ENCODE measurements at regions not wholly inside any gene's neighbourhood (a gene's known extent, or its start where the extent isn't known, plus 50 kb on each side); places are given as distances from the start of the nearest gene placed in this dataset.

DNA sequence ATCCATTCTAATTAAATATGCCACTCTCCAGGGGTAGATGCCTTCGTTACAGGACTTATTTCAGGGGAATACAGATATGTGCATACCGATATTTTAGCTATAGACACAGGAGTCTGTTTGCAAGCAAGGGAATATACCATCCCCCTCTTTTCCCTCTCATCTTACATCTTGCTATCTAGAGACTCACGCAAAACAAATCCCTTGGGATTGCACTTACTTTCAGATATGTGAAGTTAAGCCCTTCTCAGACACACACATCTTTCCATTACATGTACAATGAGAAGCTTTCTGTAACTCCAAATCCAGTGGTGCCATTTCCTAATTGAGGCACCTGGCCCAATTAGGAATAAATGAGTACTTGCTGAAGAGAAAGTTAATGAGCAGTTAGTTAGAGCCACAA, 250.4 kb upstream of the FZD8 start:
- Histone ChIP-seq H4K20me1 (ENCODE audit: control insufficient read depth, insufficient read depth, low read length, poor library complexity, severe bottlenecking) (no peaks in the 10 kb centered on the region), H3K27ac (ENCODE audit: low read length in 2 of 2) (no peak overlapping the region), H3K4me1 (ENCODE audit: control insufficient read depth in 2 of 2, insufficient read depth in 2 of 2, low read length in 2 of 2) (no peaks in the 10 kb centered on the region), H3K36me3 (replicated peaks in 1 of 2; ENCODE audit: control extremely low read depth in 1 of 2, control insufficient read depth in 1 of 2, extremely low read depth in 1 of 2, insufficient read depth in 2 of 2, low read length in 1 of 2) (no peaks in the 10 kb centered on the region), H3K9me3 (ENCODE audit: control extremely low read depth in 1 of 3, control insufficient read depth in 2 of 3, insufficient read depth in 1 of 3, low read length in 2 of 3) (no peaks in the 10 kb centered on the region), H2AFZ (ENCODE audit: insufficient read depth, low read depth, low read length, poor library complexity, severe bottlenecking) (no peak overlapping the region), H3K9ac (ENCODE audit: low read length) (no peak overlapping the region), H3K4me2 (replicated peaks; ENCODE audit: low read depth, low read length, poor library complexity, severe bottlenecking) (no peak overlapping the region), H3K4me3 (ENCODE audit: control extremely low read depth in 1 of 5, extremely low read depth in 1 of 5, insufficient read depth in 1 of 5, low read depth in 2 of 5, low read length in 4 of 5) (no peak overlapping the region), H3K27me3 (replicated peaks in 1 of 4; ENCODE audit: control extremely low read depth in 1 of 4, control insufficient read depth in 3 of 4, insufficient read depth in 4 of 4, low read length in 3 of 4) (no peaks in the 10 kb centered on the region), H3K79me2 (ENCODE audit: control insufficient read depth, insufficient read depth, low read length) (no peaks in the 10 kb centered on the region)
- intact Hi-C loops (cut with micrococcal nuclease), result no loop called here
- H3K4me3 Mint-ChIP-seq, result no peak overlapping the region
- no peaks in the 10 kb centered on the region for H3K4me1 Mint-ChIP-seq
- peaks cover 5% of the 10 kb centered on the region for H3K27me3 Mint-ChIP-seq
- CTCF ChIA-PET, result no interaction called here
- H3K27ac Mint-ChIP-seq, result no peak overlapping the region
- TF ChIP-seq, protein P1, sequence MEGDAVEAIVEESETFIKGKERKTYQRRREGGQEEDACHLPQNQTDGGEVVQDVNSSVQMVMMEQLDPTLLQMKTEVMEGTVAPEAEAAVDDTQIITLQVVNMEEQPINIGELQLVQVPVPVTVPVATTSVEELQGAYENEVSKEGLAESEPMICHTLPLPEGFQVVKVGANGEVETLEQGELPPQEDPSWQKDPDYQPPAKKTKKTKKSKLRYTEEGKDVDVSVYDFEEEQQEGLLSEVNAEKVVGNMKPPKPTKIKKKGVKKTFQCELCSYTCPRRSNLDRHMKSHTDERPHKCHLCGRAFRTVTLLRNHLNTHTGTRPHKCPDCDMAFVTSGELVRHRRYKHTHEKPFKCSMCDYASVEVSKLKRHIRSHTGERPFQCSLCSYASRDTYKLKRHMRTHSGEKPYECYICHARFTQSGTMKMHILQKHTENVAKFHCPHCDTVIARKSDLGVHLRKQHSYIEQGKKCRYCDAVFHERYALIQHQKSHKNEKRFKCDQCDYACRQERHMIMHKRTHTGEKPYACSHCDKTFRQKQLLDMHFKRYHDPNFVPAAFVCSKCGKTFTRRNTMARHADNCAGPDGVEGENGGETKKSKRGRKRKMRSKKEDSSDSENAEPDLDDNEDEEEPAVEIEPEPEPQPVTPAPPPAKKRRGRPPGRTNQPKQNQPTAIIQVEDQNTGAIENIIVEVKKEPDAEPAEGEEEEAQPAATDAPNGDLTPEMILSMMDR (IDR thresholded peaks at IDR 0.05), result no peak
- TF ChIP-seq EZH2 (IDR thresholded peaks at IDR 0.05; ENCODE audit: borderline replicate concordance, insufficient read depth, low read depth, low read length, poor library complexity, severe bottlenecking), result no peak
- H3K9me3 Mint-ChIP-seq (ENCODE audit: insufficient read depth), result peaks cover 6% of the 10 kb centered on the region
- 73% methylated on average over 2 of the region's 3 CpGs for WGBS (ENCODE audit: insufficient coverage)
- POLR2A ChIA-PET, result no interaction called here
- no peak for ATAC-seq (ENCODE audit: low read depth)
- no peak for DNase-seq

DNA sequence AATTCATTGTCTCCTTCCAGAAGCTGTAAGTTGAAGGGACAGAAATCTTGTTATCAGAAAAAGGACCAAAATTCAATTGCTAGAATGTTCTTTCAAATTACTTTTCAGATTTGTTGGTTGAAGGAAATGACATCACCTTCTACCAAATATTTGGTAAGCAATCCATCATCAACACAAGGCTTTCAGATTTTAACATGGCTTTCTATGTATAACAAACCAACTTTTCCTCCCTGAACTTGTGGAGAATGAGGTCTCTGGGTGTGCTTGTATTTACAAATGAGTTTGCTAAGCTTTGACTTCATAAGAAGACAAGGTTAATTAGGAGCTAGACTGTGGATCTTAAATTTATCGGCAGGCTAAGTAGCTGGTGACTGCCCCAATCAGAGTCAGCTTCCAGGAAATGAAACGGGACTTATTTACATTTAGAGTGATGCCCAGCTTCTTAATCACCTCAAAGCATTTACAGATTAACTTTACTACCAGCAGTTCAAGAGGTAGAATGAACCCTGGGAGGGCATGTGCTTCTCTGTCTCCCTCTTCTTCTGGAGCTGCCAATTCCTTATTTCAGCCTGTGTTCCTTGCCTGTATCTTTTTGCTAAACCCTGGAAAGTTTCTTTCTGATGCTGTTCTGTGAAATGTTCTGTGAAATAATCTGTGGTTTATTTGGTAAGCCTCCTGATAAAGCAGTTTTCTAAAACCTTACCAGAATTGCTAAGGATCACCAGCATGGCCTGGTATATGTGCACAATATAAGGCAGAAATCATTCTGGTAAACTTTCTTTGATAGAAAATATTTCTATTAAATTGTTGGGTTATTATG, 248.8 kb upstream of the FZD8 start:
- H2AFZ ChIP-seq (ENCODE audit: insufficient read depth, low read depth, low read length, poor library complexity, severe bottlenecking), result no peak overlapping the region
- no peak overlapping the region for H3K4me2 ChIP-seq (replicated peaks; ENCODE audit: low read depth, low read length, poor library complexity, severe bottlenecking)
- ATAC-seq (ENCODE audit: low read depth) (no peak), DNase-seq (no peak)
- TF ChIP-seq, protein P1 (IDR thresholded peaks at IDR 0.05), result no peak
- TF ChIP-seq EZH2 (IDR thresholded peaks at IDR 0.05; ENCODE audit: borderline replicate concordance, insufficient read depth, low read depth, low read length, poor library complexity, severe bottlenecking), result no peak
- ChIA-PET CTCF (no interaction called here), POLR2A (no interaction called here)
- H4K20me1 ChIP-seq (ENCODE audit: control insufficient read depth, insufficient read depth, low read length, poor library complexity, severe bottlenecking), result no peaks in the 10 kb centered on the region
- H3K79me2 ChIP-seq (ENCODE audit: control insufficient read depth, insufficient read depth, low read length), result no peaks in the 10 kb centered on the region
- intact Hi-C loops (cut with micrococcal nuclease), result no loop called here
- no peaks in the 10 kb centered on the region for H3K4me1 Mint-ChIP-seq
- H3K9me3 ChIP-seq (ENCODE audit: control extremely low read depth in 1 of 3, control insufficient read depth in 2 of 3, insufficient read depth in 1 of 3, low read length in 2 of 3), result no peaks in the 10 kb centered on the region
- H3K4me1 ChIP-seq (ENCODE audit: control insufficient read depth in 2 of 2, insufficient read depth in 2 of 2, low read length in 2 of 2), result no peaks in the 10 kb centered on the region
- no peaks in the 10 kb centered on the region for H3K36me3 ChIP-seq (replicated peaks in 1 of 2; ENCODE audit: control extremely low read depth in 1 of 2, control insufficient read depth in 1 of 2, extremely low read depth in 1 of 2, insufficient read depth in 2 of 2, low read length in 1 of 2)
- H3K27me3 Mint-ChIP-seq, result peaks cover 11% of the 10 kb centered on the region
- H3K9ac ChIP-seq (ENCODE audit: low read length), result no peak overlapping the region
- no peaks in the 10 kb centered on the region for H3K27me3 ChIP-seq (replicated peaks in 1 of 4; ENCODE audit: control extremely low read depth in 1 of 4, control insufficient read depth in 3 of 4, insufficient read depth in 4 of 4, low read length in 3 of 4)
- H3K4me3 Mint-ChIP-seq, result no peak overlapping the region
- 100% methylated on average over 2 of the region's 2 CpGs for WGBS (ENCODE audit: insufficient coverage)
- H3K9me3 Mint-ChIP-seq (ENCODE audit: insufficient read depth), result peaks cover 6% of the 10 kb centered on the region
- H3K27ac Mint-ChIP-seq, result no peak overlapping the region
- no peak overlapping the region for H3K4me3 ChIP-seq (ENCODE audit: control extremely low read depth in 1 of 5, extremely low read depth in 1 of 5, insufficient read depth in 1 of 5, low read depth in 2 of 5, low read length in 4 of 5)
- H3K27ac ChIP-seq (ENCODE audit: low read length in 2 of 2), result no peak overlapping the region

All from B cell (primary cell).